K562 (cell line): ENCODE measurements at regions not wholly inside any gene's neighbourhood (a gene's known extent, or its start where the extent isn't known, plus 50 kb on each side); places are given as distances from the start of the nearest gene placed in this dataset.

ENCODE experiments used
- ATAC-seq: fragments of 200-7000 bp; cut with Tn5 transposase; 3 replicates; pipeline ENCODE4 v1.9.1; 2020; ENCODE audit warnings: moderate library complexity
- BruUV-seq: library from RNA; stranded (reverse); fragments of 400-500 nt; replicated peaks from 2 replicates; lab custom pipeline; 2021; lab: Mats Ljungman, UMichigan
- CTCF ChIA-PET: fragments of 300-600 bp; formaldehyde crosslinking; extraction: SDS; loops from one replicate; lab custom pipeline; 2021; ENCODE audit warnings: low intra/inter-chr PET ratio; lab: Yijun Ruan, JAX
- POLR2A ChIA-PET: fragments of 300-600, 350-650 bp; sonication (Branson Sonifier 250); formaldehyde crosslinking; extraction: SDS; loops from one replicate; lab custom pipeline; 2021; ENCODE audit warnings: antibody characterized with exemption, inconsistent platforms; lab: Yijun Ruan, JAX
- DNase-seq, 4 experiments: peaks; one replicate each; pipeline versions ENCODE4 v3.0.0 to v3.0.0-alpha.2; 2011 to 2018; ENCODE audit warnings: low spot score in 3 of 4, mixed read lengths in 3 of 4; ENCODE audit errors: extremely low read depth in 1 of 4
- FAIRE-seq: peaks from 2 replicates; lab custom pipeline; 2011; peaks lifted over from hg19 to GRCh38; lab: Jason Lieb, UNC
- H2AFZ ChIP-seq: 2 replicates; pipeline ENCODE4 v1.6.0; 2011; ENCODE audit warnings: low read depth, low read length, control low read depth, inconsistent platforms
- H3K27ac ChIP-seq: fragments of 200-600 bp; 3 replicates; pipeline ENCODE4 v1.8.0; 2011; ENCODE audit warnings: low read depth, mild to moderate bottlenecking, control low read depth, inconsistent platforms, low read length, moderate library complexity, mixed read lengths; ENCODE audit errors: extremely low read depth
- H3K27me3 ChIP-seq, 2 experiments: fragments of 300-600 bp in 1 of 2; 2 replicates in 1 of 2; 3 replicates in 1 of 2; pipeline versions ENCODE4 v1.6.0 to v1.8.0; 2011; ENCODE audit warnings: inconsistent platforms in 2 of 2, low read length in 2 of 2, mild to moderate bottlenecking in 1 of 2, mixed read lengths in 1 of 2, moderate library complexity in 1 of 2; ENCODE audit not compliant: control insufficient read depth in 2 of 2, insufficient read depth in 2 of 2
- H3K36me3 ChIP-seq: fragments of 300-600 bp; 3 replicates; pipeline ENCODE4 v1.8.0; 2011; ENCODE audit warnings: mild to moderate bottlenecking, low read length, inconsistent platforms; ENCODE audit not compliant: control insufficient read depth, insufficient read depth
- H3K4me1 ChIP-seq, 2 experiments: fragments of 200-600 bp in 1 of 2; replicated peaks in 1 of 2; 2 replicates in 1 of 2; 3 replicates in 1 of 2; pipeline versions ENCODE4 v1.5.1 to v1.8.0; 2011; ENCODE audit warnings: inconsistent platforms in 2 of 2, low read length in 2 of 2, mild to moderate bottlenecking in 1 of 2, mixed read lengths in 1 of 2, moderate library complexity in 1 of 2; ENCODE audit not compliant: control insufficient read depth in 2 of 2, insufficient read depth in 2 of 2
- H3K4me2 ChIP-seq: 2 replicates; pipeline ENCODE4 v1.6.1; 2011; ENCODE audit warnings: low read length, control low read depth, inconsistent platforms, mixed read lengths; ENCODE audit not compliant: insufficient read depth
- H3K4me3 ChIP-seq: fragments of 200-600 bp; sonication (generic), shearing (Covaris generic); 2 replicates; pipeline ENCODE4 v1.5.1; 2016; ENCODE audit warnings: control low read depth, inconsistent platforms
- H3K79me2 ChIP-seq: fragments of 200-600 bp; 3 replicates; pipeline ENCODE4 v1.8.0; 2011; ENCODE audit warnings: low read length, inconsistent platforms; ENCODE audit not compliant: control insufficient read depth, insufficient read depth
- H3K9ac ChIP-seq, 2 experiments: 2 replicates each; pipeline versions ENCODE4 v1.6.0 to v1.6.1; 2011; ENCODE audit warnings: low read depth in 2 of 2, low read length in 2 of 2, control low read depth in 1 of 2, inconsistent platforms in 1 of 2, mild to moderate bottlenecking in 1 of 2, mixed read lengths in 1 of 2; ENCODE audit not compliant: insufficient read depth in 1 of 2
- H3K9me1 ChIP-seq: one replicate; pipeline ENCODE4 v1.6.0; 2011; ENCODE audit warnings: inconsistent platforms, mild to moderate bottlenecking, low read length, moderate library complexity; ENCODE audit not compliant: control insufficient read depth, insufficient read depth
- H3K9me3 ChIP-seq: replicated peaks from 2 replicates; pipeline ENCODE4 v1.5.1; 2011; ENCODE audit warnings: low read depth, low read length, inconsistent platforms; ENCODE audit not compliant: control insufficient read depth, insufficient read depth
- H4K20me1 ChIP-seq: replicated peaks from 2 replicates; pipeline ENCODE4 v1.6.1; 2011; ENCODE audit warnings: low read length, inconsistent platforms, mixed read lengths; ENCODE audit not compliant: control insufficient read depth, insufficient read depth
- CLOCK ChIP-seq: fragments of 250-450 bp; sonication (Bioruptor Pico); IDR thresholded peaks from 2 replicates; pipeline ENCODE4 v1.4.0; 2020; ENCODE audit warnings: mild to moderate bottlenecking, moderate library complexity, borderline replicate concordance
- FOXK1 ChIP-seq: sonication (generic); formaldehyde crosslinking; IDR thresholded peaks from 2 replicates; pipeline ENCODE4 v1.8.0; 2022; ENCODE audit warnings: missing genetic modification reagents, mild to moderate bottlenecking, borderline replicate concordance
- NCOA1 ChIP-seq: fragments of 450-650 bp; IDR thresholded peaks from 2 replicates; pipeline ENCODE4 v1.6.1; 2016; ENCODE audit warnings: low read depth
- RFX1 ChIP-seq: fragments of 450-650 bp; IDR thresholded peaks from 2 replicates; pipeline ENCODE4 v1.6.1; 2016; ENCODE audit warnings: mild to moderate bottlenecking, moderate library complexity
- TAF7 ChIP-seq: fragments of 450-650 bp; IDR thresholded peaks from 2 replicates; pipeline ENCODE4 v1.6.1; 2016; ENCODE audit warnings: missing genetic modification characterization, missing compliant biosample characterization
- TEAD1 ChIP-seq, 2 experiments: fragments of 450-650 bp in 1 of 2; sonication (generic) in 1 of 2; formaldehyde crosslinking; IDR thresholded peaks; 2 replicates each; pipeline versions ENCODE4 v1.4.0 to v1.8.0; 2020 to 2022; ENCODE audit warnings: mild to moderate bottlenecking in 2 of 2, missing genetic modification reagents in 1 of 2
- ZNF780A ChIP-seq: fragments of 250-450 bp; sonication (Bioruptor Pico); IDR thresholded peaks from 2 replicates; pipeline ENCODE4 v1.5.0; 2021; ENCODE audit warnings: mild to moderate bottlenecking
- WGBS: fragments of 100-300 bp; shearing (Covaris generic); methylation state at CpG from one replicate; pipeline ENCODE4 v1.1.6; 2016; ENCODE audit warnings: low coverage, mixed read lengths; ENCODE audit not compliant: insufficient coverage; ENCODE audit errors: missing lambda C conversion rate; 5-methylcytosine and 5-hydroxymethylcytosine counted together
- in situ Hi-C: fragments of 300-500 bp; cut with MboI; formaldehyde crosslinking; loops from 4 replicates; pipeline ENCODE4 v1.15.0; 2018; ENCODE audit warnings: inconsistent platforms, mixed read lengths
- intact Hi-C: fragments of 100-400 bp; cut with micrococcal nuclease; formaldehyde crosslinking; loops from 2 replicates; pipeline ENCODE4 v1.14.2; 2022
- TF ChIP-seq, protein P1 (sequence below): fragments of 250-450 bp; sonication (Bioruptor Pico); IDR thresholded peaks from 2 replicates; pipeline ENCODE4 v1.4.0; 2020; ENCODE audit warnings: mild to moderate bottlenecking, moderate library complexity

- Histone ChIP-seq H3K4me3 (no peak overlapping the region), H3K27ac (no peak overlapping the region), H3K9me3 (no peaks in the 10 kb centered on the region), H3K36me3 (no peaks in the 10 kb centered on the region), H3K79me2 (no peaks in the 10 kb centered on the region), H4K20me1 (no peaks in the 10 kb centered on the region), H3K9me1 (no peaks in the 10 kb centered on the region), H3K4me2 (no peak overlapping the region), H2AFZ (no peak overlapping the region), H3K27me3 (no peaks in the 10 kb centered on the region), H3K4me1 (no peaks in the 10 kb centered on the region)
- intact Hi-C loops = no loop called here
- 0% methylated on average over 2 of the region's 2 CpGs for WGBS
- ChIA-PET CTCF (no interaction called here), POLR2A (no interaction called here)
- no peak for FAIRE-seq
- in situ Hi-C loops = no loop called here
- no peak for DNase-seq
- no peak for TF ChIP-seq TEAD1 (CRISPR knock-in tag; IDR thresholded peaks at IDR 0.05)
- TF ChIP-seq FOXK1 = no peak
- TF ChIP-seq TAF7 (tag) = no peak
- TF ChIP-seq CLOCK (CRISPR knock-in tag) = no peak
- TF ChIP-seq RFX1 = no peak
- no peak for TF ChIP-seq ZNF780A (CRISPR knock-in tag)
- no peak for TF ChIP-seq NCOA1
- TF ChIP-seq, protein P1, sequence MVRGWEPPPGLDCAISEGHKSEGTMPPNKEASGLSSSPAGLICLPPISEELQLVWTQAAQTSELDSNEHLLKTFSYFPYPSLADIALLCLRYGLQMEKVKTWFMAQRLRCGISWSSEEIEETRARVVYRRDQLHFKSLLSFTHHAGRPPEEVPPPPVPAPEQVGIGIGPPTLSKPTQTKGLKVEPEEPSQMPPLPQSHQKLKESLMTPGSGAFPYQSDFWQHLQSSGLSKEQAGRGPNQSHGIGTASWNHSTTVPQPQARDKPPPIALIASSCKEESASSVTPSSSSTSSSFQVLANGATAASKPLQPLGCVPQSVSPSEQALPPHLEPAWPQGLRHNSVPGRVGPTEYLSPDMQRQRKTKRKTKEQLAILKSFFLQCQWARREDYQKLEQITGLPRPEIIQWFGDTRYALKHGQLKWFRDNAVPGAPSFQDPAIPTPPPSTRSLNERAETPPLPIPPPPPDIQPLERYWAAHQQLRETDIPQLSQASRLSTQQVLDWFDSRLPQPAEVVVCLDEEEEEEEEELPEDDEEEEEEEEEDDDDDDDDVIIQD (CRISPR knock-in tag) = no peak
- TF ChIP-seq, all 486 proteins: peak for 0
- BruUV-seq = no TSS peak
- no peak overlapping the region for H3K9ac ChIP-seq
- ATAC-seq = no peak
Measured at GRCh38 chr3:104108522-104108921, 1258.2 kb upstream of the ALCAM start.
